IMR-90 (cell line): ENCODE measurements at regions not wholly inside any gene's neighbourhood (a gene's known extent, or its start where the extent isn't known, plus 50 kb on each side); places are given as distances from the start of the nearest gene placed in this dataset.

Experiments
- ATAC-seq: fragments of 200-7000 bp; cut with Tn5 transposase; 2 replicates; pipeline ENCODE4 v1.9.1; 2020; ENCODE audit warnings: low read depth, mild to moderate bottlenecking, moderate library complexity
- BruUV-seq: library from RNA; stranded (reverse); fragments of 400-500 nt; replicated peaks from 2 replicates; lab custom pipeline; 2021; lab: Mats Ljungman, UMichigan
- CTCF ChIA-PET: fragments of 300-600 bp; formaldehyde crosslinking; extraction: SDS; loops from one replicate; lab custom pipeline; 2021; ENCODE audit warnings: antibody characterized with exemption; lab: Yijun Ruan, JAX
- POLR2A ChIA-PET: fragments of 300-600 bp; sonication (Branson Sonifier 250); formaldehyde crosslinking; loops from one replicate; lab custom pipeline; 2022; ENCODE audit warnings: antibody characterized with exemption; ENCODE audit not compliant: unreplicated experiment; lab: Charles Lee
- DNase-seq: peaks from one replicate; pipeline ENCODE4 v3.0.0; 2013
- H2AFZ ChIP-seq: replicated peaks from 2 replicates; pipeline ENCODE3; 2013; ENCODE audit warnings: low read length, mild to moderate bottlenecking; ENCODE audit not compliant: poor library complexity
- H2AK5ac ChIP-seq: 2 replicates; pipeline ENCODE4 v1.6.1; 2013; ENCODE audit warnings: low read depth, low read length, inconsistent platforms
- H2AK9ac ChIP-seq: replicated peaks from 2 replicates; pipeline ENCODE3; 2013; ENCODE audit warnings: mild to moderate bottlenecking, low read depth, low read length, moderate library complexity; ENCODE audit not compliant: poor library complexity
- H2BK120ac ChIP-seq: 2 replicates; pipeline ENCODE4 v1.6.1; 2013; ENCODE audit warnings: low read depth, low read length, inconsistent platforms
- H2BK15ac ChIP-seq: 3 replicates; pipeline ENCODE4 v1.6.1; 2013; ENCODE audit warnings: low read depth, low read length, inconsistent platforms
- H2BK20ac ChIP-seq: 2 replicates; pipeline ENCODE4 v1.6.1; 2013; ENCODE audit warnings: low read depth, mild to moderate bottlenecking, inconsistent platforms, low read length, moderate library complexity
- H2BK5ac ChIP-seq: 2 replicates; pipeline ENCODE4 v1.6.1; 2013; ENCODE audit warnings: mild to moderate bottlenecking, low read depth, low read length, inconsistent platforms; ENCODE audit not compliant: poor library complexity, severe bottlenecking
- H3K14ac ChIP-seq: replicated peaks from 2 replicates; pipeline ENCODE4 v1.6.1; 2013; ENCODE audit warnings: low read depth, low read length, inconsistent platforms
- H3K18ac ChIP-seq: 2 replicates; pipeline ENCODE4 v1.6.1; 2013; ENCODE audit warnings: low read depth, low read length, control low read depth
- H3K23ac ChIP-seq: 2 replicates; pipeline ENCODE4 v1.6.1; 2013; ENCODE audit warnings: low read depth, low read length, inconsistent platforms
- H3K27ac ChIP-seq: 2 replicates; pipeline ENCODE4 v1.5.1; 2013; ENCODE audit warnings: mild to moderate bottlenecking, control low read depth, low read length; ENCODE audit not compliant: insufficient read depth
- H3K27me3 ChIP-seq: 2 replicates; pipeline ENCODE4 v1.6.1; 2013; ENCODE audit warnings: low read length; ENCODE audit not compliant: control insufficient read depth, insufficient read depth
- H3K36me3 ChIP-seq: 2 replicates; pipeline ENCODE4 v1.6.1; 2013; ENCODE audit warnings: low read length, mixed read lengths; ENCODE audit not compliant: control insufficient read depth, insufficient read depth
- H3K4ac ChIP-seq: 2 replicates; pipeline ENCODE4 v1.6.1; 2013; ENCODE audit warnings: low read depth, low read length, inconsistent platforms
- H3K4me1 ChIP-seq: 2 replicates; pipeline ENCODE4 v1.6.1; 2013; ENCODE audit warnings: low read length, mixed read lengths; ENCODE audit not compliant: control insufficient read depth, insufficient read depth
- H3K4me2 ChIP-seq: 2 replicates; pipeline ENCODE4 v1.6.1; 2013; ENCODE audit warnings: low read depth, mild to moderate bottlenecking, control low read depth, low read length, moderate library complexity
- H3K4me3 ChIP-seq: 2 replicates; pipeline ENCODE4 v1.5.1; 2013; ENCODE audit warnings: low read depth, mild to moderate bottlenecking, control low read depth, low read length, moderate library complexity; ENCODE audit not compliant: insufficient read depth
- H3K56ac ChIP-seq: 2 replicates; pipeline ENCODE4 v1.6.1; 2013; ENCODE audit warnings: low read length, inconsistent platforms; ENCODE audit not compliant: insufficient read depth; ENCODE audit errors: extremely low read depth
- H3K79me1 ChIP-seq, 2 experiments: 2 replicates each; pipeline ENCODE4 v1.6.1; 2013; ENCODE audit warnings: low read length in 2 of 2, inconsistent platforms in 1 of 2, low read depth in 1 of 2
- H3K9ac ChIP-seq: 2 replicates; pipeline ENCODE4 v1.6.1; 2013; ENCODE audit warnings: low read depth, low read length, control low read depth
- H3K9me1 ChIP-seq: 2 replicates; pipeline ENCODE4 v1.6.1; 2013; ENCODE audit warnings: low read length, inconsistent platforms; ENCODE audit not compliant: insufficient read depth
- H3K9me3 ChIP-seq: 2 replicates; pipeline ENCODE4 v1.6.1; 2013; ENCODE audit warnings: low read length; ENCODE audit not compliant: control insufficient read depth, insufficient read depth
- H4K20me1 ChIP-seq: 2 replicates; pipeline ENCODE4 v1.6.1; 2013; ENCODE audit warnings: low read length, inconsistent platforms; ENCODE audit not compliant: insufficient read depth
- H4K5ac ChIP-seq: 2 replicates; pipeline ENCODE4 v1.6.1; 2013; ENCODE audit warnings: mild to moderate bottlenecking, low read depth, low read length, control low read depth
- H4K8ac ChIP-seq, 2 experiments: 2 replicates each; pipeline ENCODE4 v1.6.1; 2013; ENCODE audit warnings: low read depth in 2 of 2, low read length in 2 of 2, control low read depth in 1 of 2, inconsistent platforms in 1 of 2
- H4K91ac ChIP-seq: 2 replicates; pipeline ENCODE4 v1.6.1; 2013; ENCODE audit warnings: low read depth, low read length, inconsistent platforms; ENCODE audit not compliant: insufficient read depth
- CTCF ChIP-seq: conservative IDR thresholded peaks from 2 replicates; pipeline ENCODE4 v1.5.1; 2012; ENCODE audit warnings: mild to moderate bottlenecking, low read depth, low read length, improper control_type of control experiment
- POLR2A ChIP-seq: IDR thresholded peaks from 2 replicates; pipeline ENCODE4 v1.6.1; 2012; ENCODE audit warnings: mild to moderate bottlenecking, low read depth, low read length
- RAD21 ChIP-seq: IDR thresholded peaks from 2 replicates; pipeline ENCODE4 v1.6.1; 2012; ENCODE audit warnings: low read length, improper control_type of control experiment
- RCOR1 ChIP-seq: IDR thresholded peaks from 2 replicates; pipeline ENCODE4 v1.6.1; 2012; ENCODE audit warnings: mild to moderate bottlenecking, low read length, improper control_type of control experiment; ENCODE audit not compliant: insufficient replicate concordance
- SMC3 ChIP-seq: fragments of 150-350 bp; IDR thresholded peaks from 2 replicates; pipeline ENCODE4 v1.6.1; 2016; ENCODE audit warnings: low read depth, mild to moderate bottlenecking, antibody characterized with exemption, low read length, moderate library complexity
- WGBS, 2 experiments: methylation state at CpG; one replicate each; pipeline versions ENCODE4 v1.1.5 to v1.1.7; 2013; ENCODE audit warnings: missing lambda C conversion rate in 2 of 2; ENCODE audit not compliant: insufficient read length in 1 of 2; ENCODE audit errors: extremely low coverage in 2 of 2; 5-methylcytosine and 5-hydroxymethylcytosine counted together
- dilution Hi-C: fragments of 300-500 bp; cut with HindIII; formaldehyde crosslinking; loops from one replicate; pipeline ENCODE4 v1.14.3; 2018; ENCODE audit warnings: low sequenced_read_pairs; ENCODE audit not compliant: unreplicated experiment
- in situ Hi-C: fragments of 300-500 bp; cut with MboI; formaldehyde crosslinking; loops from 3 replicates; pipeline ENCODE4 v1.14.3; 2019; ENCODE audit warnings: low sequenced_read_pairs, inconsistent platforms, mixed read lengths
- intact Hi-C: fragments of 100-400 bp; cut with micrococcal nuclease; formaldehyde crosslinking; loops from 2 replicates; pipeline ENCODE4 v1.10.0; 2022

DNA sequence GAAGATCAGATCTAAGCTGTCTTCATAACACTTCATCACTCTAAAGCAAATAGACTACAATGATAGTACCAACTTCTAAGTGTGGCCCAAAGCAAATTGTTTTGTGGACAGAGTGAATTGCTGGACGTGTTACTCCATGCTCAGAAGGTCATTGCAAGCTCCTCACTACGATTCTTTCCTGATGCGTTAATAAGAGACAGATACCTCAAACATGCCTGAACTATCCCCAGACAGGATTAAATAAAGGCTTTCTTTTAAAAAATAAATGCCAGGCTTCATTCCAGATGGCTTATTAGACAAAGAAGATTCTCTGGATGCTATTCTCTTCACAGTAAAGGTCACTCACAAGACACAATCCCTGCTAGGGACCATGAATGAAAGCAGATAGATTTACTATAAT lies 621.2 kb downstream of the DCDC2C start:
- WGBS, 2 experiments = no CpG with 5 or more reads among the region's 3 CpGs
- H4K8ac ChIP-seq = no peak overlapping the region
- POLR2A ChIA-PET = no interaction called here

More for the DNA sequence above, 621.2 kb downstream of the DCDC2C start:
- Histone ChIP-seq H4K91ac (no peak overlapping the region), H2BK120ac (no peak overlapping the region), H3K14ac (no peak overlapping the region), H2BK5ac (no peak overlapping the region), H4K20me1 (no peaks in the 10 kb centered on the region), H3K23ac (no peak overlapping the region), H3K4me2 (no peak overlapping the region), H2BK15ac (no peak overlapping the region), H3K36me3 (no peaks in the 10 kb centered on the region), H3K27ac (no peak overlapping the region), H3K4ac (no peak overlapping the region), H3K4me1 (no peaks in the 10 kb centered on the region), H2AFZ (no peak overlapping the region), H3K4me3 (no peak overlapping the region), H3K56ac (no peak overlapping the region), H3K9me3 (peaks cover 11% of the 10 kb centered on the region), H3K9ac (no peak overlapping the region), H2BK20ac (no peak overlapping the region), H2AK5ac (no peak overlapping the region), H4K5ac (no peak overlapping the region), H3K79me1 (no peaks in the 10 kb centered on the region), H3K18ac (no peak overlapping the region), H3K9me1 (no peaks in the 10 kb centered on the region), H3K27me3 (no peaks in the 10 kb centered on the region), H2AK9ac (no peak overlapping the region)
- CTCF ChIA-PET = no interaction called here
- TF ChIP-seq POLR2A (no peak), CTCF (no peak), SMC3 (no peak), RCOR1 (no peak), RAD21 (no peak)
- dilution Hi-C loops (no loop called here), in situ Hi-C loops (no loop called here), intact Hi-C loops (no loop called here)
- BruUV-seq = no TSS peak
- ATAC-seq (no peak), DNase-seq (no peak)
